GM12892 (cell line): ENCODE measurements at regions not wholly inside any gene's neighbourhood (a gene's known extent, or its start where the extent isn't known, plus 50 kb on each side); places are given as distances from the start of the nearest gene placed in this dataset.

Experiments used
- POLR2A ChIP-seq: IDR thresholded peaks from 2 replicates; pipeline ENCODE4 v1.6.1; 2011; ENCODE audit warnings: low read depth, low read length, control low read depth
- POLR2AphosphoS5 ChIP-seq: IDR thresholded peaks from 2 replicates; pipeline ENCODE4 v1.6.1; 2011; ENCODE audit warnings: low read depth, low read length, control low read depth
- TAF1 ChIP-seq: IDR thresholded peaks from 2 replicates; pipeline ENCODE4 v1.6.1; 2011; ENCODE audit warnings: low read depth, mild to moderate bottlenecking, control low read depth, low read length, borderline replicate concordance

DNA sequence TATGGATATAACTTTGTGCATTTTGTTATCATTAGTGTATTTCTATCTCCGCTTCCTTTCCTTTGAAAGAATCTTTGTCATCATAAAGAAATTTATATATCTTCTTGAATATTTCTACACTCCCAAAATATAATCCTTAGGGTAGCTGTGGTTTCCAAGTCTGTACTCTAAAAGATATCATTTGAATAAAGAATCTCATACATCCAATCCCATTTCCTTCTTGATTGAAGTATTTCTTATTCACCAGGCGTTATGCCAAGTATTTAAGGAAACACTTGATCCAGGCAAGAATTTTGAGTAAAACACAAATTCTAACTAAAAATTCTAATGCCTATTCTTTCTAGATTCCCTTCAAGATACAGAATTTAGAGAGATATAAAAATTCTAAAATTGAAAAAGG lies 821.8 kb downstream of the GALC start:
- no peak for TF ChIP-seq POLR2A
- TF ChIP-seq POLR2AphosphoS5: no peak
- no peak for TF ChIP-seq TAF1
